Ectodermal cell (in vitro differentiated cells): ENCODE measurements at regions not wholly inside any gene's neighbourhood (a gene's known extent, or its start where the extent isn't known, plus 50 kb on each side); places are given as distances from the start of the nearest gene placed in this dataset.
A peak's percentile ranks its signal among the peaks of the same experiment; 100 is the strongest.

ENCODE experiments used
- H3K27ac ChIP-seq: 2 replicates; pipeline ENCODE4 v1.7.0; 2013; ENCODE audit warnings: mild to moderate bottlenecking, low read depth, low read length; ENCODE audit not compliant: insufficient read depth, poor library complexity, severe bottlenecking
- H3K27me3 ChIP-seq: 2 replicates; pipeline ENCODE4 v1.7.0; 2013; ENCODE audit warnings: mild to moderate bottlenecking, low read length; ENCODE audit not compliant: insufficient read depth, control insufficient read depth, poor library complexity, severe bottlenecking
- H3K36me3 ChIP-seq: one replicate; pipeline ENCODE4 v1.7.0; 2013; ENCODE audit warnings: low read length; ENCODE audit not compliant: control insufficient read depth, insufficient read depth
- H3K4me1 ChIP-seq: one replicate; pipeline ENCODE4 v1.7.0; 2013; ENCODE audit warnings: low read length; ENCODE audit not compliant: control insufficient read depth, insufficient read depth
- H3K4me3 ChIP-seq: 2 replicates; pipeline ENCODE4 v1.7.0; 2013; ENCODE audit warnings: low read depth, low read length, control low read depth; ENCODE audit not compliant: insufficient read depth
- H3K9me3 ChIP-seq: 2 replicates; pipeline ENCODE4 v1.7.0; 2013; ENCODE audit warnings: mild to moderate bottlenecking, low read length, moderate library complexity; ENCODE audit not compliant: control insufficient read depth
- WGBS, 2 experiments: methylation state at CpG; one replicate each; pipeline ENCODE4 v1.1.7; 2013; ENCODE audit warnings: missing lambda C conversion rate in 2 of 2; 5-methylcytosine and 5-hydroxymethylcytosine counted together

DNA sequence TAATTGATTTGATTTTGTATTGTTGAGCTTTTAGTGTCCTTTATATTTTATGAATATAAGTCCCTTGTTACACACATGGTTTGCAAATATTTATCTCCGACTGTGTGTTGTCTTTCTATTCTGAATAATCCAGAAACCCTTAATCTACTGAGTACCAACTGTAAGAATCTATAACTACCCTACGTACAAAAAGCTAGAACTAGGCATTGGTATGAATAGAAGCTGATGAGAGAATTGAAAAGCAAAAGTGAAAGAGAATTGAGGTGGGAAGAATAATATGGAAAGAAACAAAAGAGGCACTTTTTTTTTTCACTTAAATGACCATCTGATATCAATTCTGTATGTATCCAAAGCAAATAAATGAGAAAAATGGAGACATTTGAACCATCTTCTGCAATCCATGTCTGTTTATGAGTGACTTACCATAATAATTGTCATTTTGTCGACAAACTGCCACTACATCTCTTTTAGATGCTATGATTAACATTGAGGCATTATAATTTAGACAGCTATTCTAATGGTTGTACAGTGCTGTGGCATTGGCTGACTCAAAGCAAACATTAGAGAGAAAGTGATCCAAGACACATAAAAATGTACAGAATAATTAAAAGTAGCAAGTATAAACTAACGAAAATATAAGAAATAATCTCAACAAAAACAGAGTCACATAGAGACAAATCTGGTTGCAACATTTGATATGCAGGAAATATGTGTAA lies 1516.6 kb upstream of the AGA start:
- no peak overlapping the region for H3K4me3 ChIP-seq
- WGBS, 2 experiments = 92 to 100% methylated on average over 1 to 4 of the region's 4 CpGs
- H3K27me3 ChIP-seq = no peaks in the 10 kb centered on the region
- H3K27ac ChIP-seq = no peak overlapping the region
- no peaks in the 10 kb centered on the region for H3K4me1 ChIP-seq
- no peaks in the 10 kb centered on the region for H3K9me3 ChIP-seq
- H3K36me3 ChIP-seq = no peaks in the 10 kb centered on the region

DNA sequence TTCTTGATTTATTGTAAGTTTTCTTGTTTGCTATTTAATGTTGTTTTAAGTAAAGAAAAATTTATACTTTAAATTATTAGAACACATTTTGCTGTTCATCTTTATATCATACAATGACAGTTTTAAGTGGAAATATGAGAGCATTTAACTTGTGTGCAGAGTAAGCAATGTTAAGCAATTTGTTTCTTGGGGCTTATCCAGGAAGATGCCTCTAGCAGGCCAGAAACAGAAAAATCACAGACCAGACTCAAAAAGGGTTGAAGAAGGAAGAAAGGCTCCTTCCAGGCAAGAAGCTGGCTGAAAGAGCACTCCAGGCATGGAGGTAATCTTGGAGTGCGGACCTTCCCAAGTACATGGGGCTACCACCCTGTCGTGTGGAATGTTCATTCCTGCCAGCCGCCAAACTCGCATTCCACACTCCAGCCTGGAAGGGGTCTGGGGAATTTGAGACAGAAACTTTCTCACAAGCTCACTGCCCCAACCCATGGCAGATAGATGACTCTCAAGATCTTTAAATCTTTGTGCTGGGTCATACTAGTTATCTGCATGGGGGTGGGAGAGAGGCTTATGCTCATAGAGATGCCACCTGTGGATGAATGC lies 1521.3 kb upstream of the AGA start:
- no peak overlapping the region for H3K27ac ChIP-seq
- H3K4me1 ChIP-seq = no peaks in the 10 kb centered on the region
- H3K4me3 ChIP-seq = no peak overlapping the region
- no peaks in the 10 kb centered on the region for H3K9me3 ChIP-seq
- WGBS, 2 experiments = 96% methylated on average over 4 of the region's 4 CpGs
- no peaks in the 10 kb centered on the region for H3K36me3 ChIP-seq
- H3K27me3 ChIP-seq = no peaks in the 10 kb centered on the region

DNA sequence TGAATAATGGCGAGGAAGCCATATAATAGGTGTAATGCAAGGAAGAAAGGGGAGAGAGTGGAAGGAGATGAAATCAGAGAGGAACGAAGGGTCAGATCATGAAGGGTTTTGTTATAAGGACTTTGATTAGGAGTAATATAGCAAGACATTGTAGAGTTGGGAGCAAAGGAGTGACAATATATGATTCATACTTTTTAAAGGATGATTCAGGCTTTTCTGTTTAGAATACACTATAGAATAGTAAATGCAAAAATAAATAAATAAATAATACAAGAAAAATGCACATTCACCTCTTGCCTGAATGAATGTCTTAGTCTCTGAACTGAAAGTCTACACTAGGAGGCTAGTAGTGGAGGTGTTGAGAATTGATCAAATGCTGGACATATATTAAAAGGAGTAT lies 1524.4 kb upstream of the AGA start:
- Histone ChIP-seq H3K27me3 (no peaks in the 10 kb centered on the region), H3K36me3 (no peaks in the 10 kb centered on the region), H3K4me1 (no peaks in the 10 kb centered on the region), H3K27ac (no peak overlapping the region), H3K9me3 (no peaks in the 10 kb centered on the region), H3K4me3 (no peak overlapping the region)
- 93 to 97% methylated on average over 2 of the region's 2 CpGs for WGBS, 2 experiments

DNA sequence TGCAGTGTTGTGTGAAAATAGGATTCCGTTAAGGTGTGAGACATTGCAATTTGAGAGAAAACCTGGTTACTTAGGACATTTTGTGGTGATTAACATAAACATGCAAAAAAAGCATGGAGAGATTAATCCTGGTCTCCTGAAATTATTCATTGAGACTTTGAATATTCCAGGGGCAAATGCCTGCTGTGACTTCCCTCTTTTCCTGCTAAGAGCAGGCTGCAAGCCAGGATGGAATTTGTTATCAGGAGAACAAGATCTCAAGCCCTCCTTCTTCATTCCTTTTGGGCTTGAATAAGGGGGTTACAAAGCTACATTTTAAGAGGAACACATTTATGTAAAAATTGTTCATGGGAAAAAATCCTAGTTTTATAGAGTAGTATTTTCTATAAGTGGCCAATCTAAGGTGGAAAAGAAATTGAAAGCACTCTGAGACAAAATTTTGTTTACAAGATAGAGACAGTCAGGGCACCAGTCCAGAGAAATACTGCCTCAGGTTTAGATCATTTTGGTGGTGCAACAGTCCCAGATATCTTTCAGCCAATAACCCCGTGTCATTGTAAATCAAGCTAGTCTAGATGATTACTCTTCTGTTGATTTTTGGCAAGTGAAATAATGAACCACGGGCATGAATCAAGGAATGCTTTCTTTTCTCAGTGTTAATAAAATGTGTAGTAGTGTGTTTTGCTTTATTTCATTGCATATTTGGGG lies 1528.3 kb upstream of the AGA start:
- no peaks in the 10 kb centered on the region for H3K27me3 ChIP-seq
- no peaks in the 10 kb centered on the region for H3K9me3 ChIP-seq
- no peaks in the 10 kb centered on the region for H3K36me3 ChIP-seq
- H3K4me1 ChIP-seq = no peaks in the 10 kb centered on the region
- no peak overlapping the region for H3K27ac ChIP-seq
- H3K4me3 ChIP-seq = no peak overlapping the region
- 94 to 98% methylated on average over 3 of the region's 3 CpGs for WGBS, 2 experiments

DNA sequence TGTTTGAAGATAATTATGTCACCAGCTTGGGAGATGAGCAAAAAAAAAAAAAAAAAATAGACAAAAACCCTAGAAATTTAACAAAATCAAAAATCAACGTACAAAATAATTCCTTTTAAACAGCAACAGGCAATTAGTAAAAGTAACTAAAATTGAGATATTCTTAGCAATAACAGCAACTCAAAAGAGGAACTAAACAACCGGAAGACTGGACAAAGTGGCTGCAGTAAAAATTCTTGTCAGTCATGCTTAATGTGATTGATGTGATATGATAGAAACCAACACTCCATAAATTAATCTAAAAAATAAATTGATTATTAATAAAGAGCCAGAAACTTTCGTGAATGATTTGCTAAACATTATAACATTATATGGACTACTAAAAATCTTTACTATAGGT lies 1534.6 kb upstream of the AGA start:
- Histone ChIP-seq H3K27me3 (no peaks in the 10 kb centered on the region), H3K4me3 (no peak overlapping the region), H3K36me3 (no peaks in the 10 kb centered on the region), H3K27ac (no peak overlapping the region), H3K4me1 (no peaks in the 10 kb centered on the region), H3K9me3 (no peaks in the 10 kb centered on the region)
- whole genome bisulfite sequencing, 2 experiments = no CpG with 5 or more reads among the region's 3 CpGs

DNA sequence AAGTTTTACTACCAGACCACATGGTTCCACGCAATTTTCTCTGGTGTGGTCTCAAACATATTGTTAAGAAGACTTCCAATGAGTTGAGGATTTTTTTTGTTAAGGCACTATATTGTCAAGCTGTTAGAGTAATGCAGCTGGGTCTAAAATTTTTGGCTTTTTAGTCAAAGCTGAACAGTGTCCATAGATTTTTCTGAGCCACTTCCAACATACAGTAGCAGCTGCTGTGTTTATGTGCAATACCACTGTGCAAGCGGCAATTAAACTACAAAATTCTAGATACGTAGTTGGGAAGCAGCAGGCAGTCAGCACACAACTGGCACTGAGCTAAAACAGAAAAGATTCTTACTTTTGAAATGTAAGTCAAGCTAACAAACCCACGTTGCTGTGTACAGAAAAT lies 1551.1 kb upstream of the AGA start:
- Histone ChIP-seq H3K4me3 (no peak overlapping the region), H3K27me3 (no peaks in the 10 kb centered on the region), H3K4me1 (no peaks in the 10 kb centered on the region), H3K36me3 (no peaks in the 10 kb centered on the region), H3K9me3 (no peaks in the 10 kb centered on the region), H3K27ac (no peak overlapping the region)
- WGBS, 2 experiments = 94 to 97% methylated on average over 4 of the region's 4 CpGs

DNA sequence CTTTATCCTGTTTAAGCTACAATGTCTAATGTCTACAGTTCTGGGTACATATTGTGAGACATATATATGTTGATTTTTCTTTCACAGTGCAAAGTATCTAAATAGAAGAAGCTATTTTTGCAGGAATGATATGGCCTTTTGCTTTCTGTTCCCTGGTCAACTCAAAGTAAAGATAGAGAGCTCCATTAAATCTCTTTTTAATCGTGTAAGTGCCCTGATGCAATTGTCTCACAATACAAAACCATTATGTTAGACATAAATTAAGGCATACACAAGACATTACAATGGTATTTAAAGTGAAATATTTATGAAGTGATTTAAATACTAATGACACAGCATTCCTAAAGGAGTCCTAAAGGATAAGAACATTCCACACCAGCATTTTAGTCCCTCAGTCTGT lies 1559.7 kb upstream of the AGA start:
- Histone ChIP-seq H3K27me3 (no peaks in the 10 kb centered on the region), H3K9me3 (no peaks in the 10 kb centered on the region), H3K4me1 (no peaks in the 10 kb centered on the region), H3K36me3 (no peaks in the 10 kb centered on the region), H3K27ac (no peak overlapping the region), H3K4me3 (no peak overlapping the region)
- 86 to 100% methylated on average over 1 of the region's 1 CpG for WGBS, 2 experiments

DNA sequence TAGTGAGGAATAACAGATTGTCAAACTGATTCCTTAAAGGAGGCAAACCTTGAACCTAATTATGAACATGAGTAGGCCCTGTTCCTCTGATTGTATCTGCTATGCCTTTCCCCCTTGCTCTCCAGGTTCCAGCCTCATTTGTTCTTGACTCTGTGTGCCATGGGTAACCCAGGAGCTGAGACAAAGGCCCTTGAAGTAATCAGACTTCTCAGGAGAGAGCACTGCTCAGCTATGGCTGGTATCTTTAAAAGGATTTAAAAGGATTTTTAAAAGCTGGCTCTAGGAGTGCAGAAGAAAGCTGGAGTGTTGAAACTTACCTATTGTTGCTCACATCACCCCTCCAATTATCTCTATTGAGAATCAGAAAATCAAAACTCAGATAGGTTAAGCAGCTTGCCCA lies 1565.5 kb upstream of the AGA start:
- H3K27ac ChIP-seq = peak overlapping the region; percentile 26
- no peaks in the 10 kb centered on the region for H3K27me3 ChIP-seq
- no peaks in the 10 kb centered on the region for H3K9me3 ChIP-seq
- no peak overlapping the region for H3K4me3 ChIP-seq
- no peaks in the 10 kb centered on the region for H3K36me3 ChIP-seq
- H3K4me1 ChIP-seq = no peaks in the 10 kb centered on the region

DNA sequence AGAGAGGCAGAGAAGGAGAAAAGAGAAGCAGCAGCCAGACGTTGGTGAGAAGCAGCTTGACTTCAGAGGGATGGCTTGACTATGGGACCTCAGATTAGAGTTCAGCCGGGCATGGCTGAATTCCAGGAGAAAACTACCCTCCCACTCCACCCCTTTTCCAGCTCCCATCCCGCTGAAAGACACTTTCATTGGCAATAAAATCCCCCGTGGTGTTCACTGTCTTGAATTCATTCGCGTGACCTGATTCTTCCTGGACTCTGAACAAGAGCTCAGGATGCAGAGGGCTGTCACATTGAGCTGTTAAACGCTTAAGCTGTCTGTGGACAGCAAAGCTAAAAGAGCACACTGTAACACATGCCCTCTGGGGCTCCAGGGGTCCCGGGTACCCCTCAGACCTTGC lies 1575.3 kb upstream of the AGA start:
- no peak overlapping the region for H3K27ac ChIP-seq
- H3K4me1 ChIP-seq = no peaks in the 10 kb centered on the region
- WGBS, 2 experiments = 90 to 91% methylated on average over 8 of the region's 8 CpGs
- H3K36me3 ChIP-seq = no peaks in the 10 kb centered on the region
- H3K9me3 ChIP-seq = no peaks in the 10 kb centered on the region
- no peak overlapping the region for H3K4me3 ChIP-seq
- no peaks in the 10 kb centered on the region for H3K27me3 ChIP-seq

DNA sequence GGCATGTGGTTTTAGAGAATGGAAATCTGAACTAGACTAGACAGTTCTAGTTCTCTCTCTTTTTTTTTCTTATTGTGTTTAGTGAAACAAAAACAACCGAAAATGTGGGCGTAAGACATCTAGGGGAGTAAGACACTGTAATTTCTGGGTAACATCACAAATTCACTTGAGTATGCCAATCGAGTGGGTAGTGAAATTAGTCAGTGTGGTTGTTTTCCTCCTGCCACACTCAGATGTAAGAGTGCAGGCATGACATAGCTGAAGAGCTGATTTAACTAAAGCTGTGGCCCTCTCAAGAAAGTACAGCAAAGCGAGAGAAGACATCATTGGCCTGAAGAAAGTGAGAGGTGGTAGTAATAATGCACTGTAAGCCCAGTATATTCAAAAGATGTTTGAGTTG lies 1585.3 kb upstream of the AGA start:
- no peaks in the 10 kb centered on the region for H3K36me3 ChIP-seq
- WGBS, 2 experiments = 98 to 100% methylated on average over 4 of the region's 4 CpGs
- no peaks in the 10 kb centered on the region for H3K27me3 ChIP-seq
- H3K9me3 ChIP-seq = no peaks in the 10 kb centered on the region
- H3K4me3 ChIP-seq = no peak overlapping the region
- no peaks in the 10 kb centered on the region for H3K4me1 ChIP-seq
- no peak overlapping the region for H3K27ac ChIP-seq
